GM21723 (cell line): ENCODE measurements at regions not wholly inside any gene's neighbourhood (a gene's known extent, or its start where the extent isn't known, plus 50 kb on each side); places are given as distances from the start of the nearest gene placed in this dataset.

Experiments used
- ATAC-seq: cut with Tn5 transposase; IDR thresholded peaks from one replicate; pipeline ENCODE4 v1.9.1; 2021; ENCODE audit warnings: mild to moderate bottlenecking, moderate library complexity; ENCODE audit not compliant: unreplicated experiment

DNA sequence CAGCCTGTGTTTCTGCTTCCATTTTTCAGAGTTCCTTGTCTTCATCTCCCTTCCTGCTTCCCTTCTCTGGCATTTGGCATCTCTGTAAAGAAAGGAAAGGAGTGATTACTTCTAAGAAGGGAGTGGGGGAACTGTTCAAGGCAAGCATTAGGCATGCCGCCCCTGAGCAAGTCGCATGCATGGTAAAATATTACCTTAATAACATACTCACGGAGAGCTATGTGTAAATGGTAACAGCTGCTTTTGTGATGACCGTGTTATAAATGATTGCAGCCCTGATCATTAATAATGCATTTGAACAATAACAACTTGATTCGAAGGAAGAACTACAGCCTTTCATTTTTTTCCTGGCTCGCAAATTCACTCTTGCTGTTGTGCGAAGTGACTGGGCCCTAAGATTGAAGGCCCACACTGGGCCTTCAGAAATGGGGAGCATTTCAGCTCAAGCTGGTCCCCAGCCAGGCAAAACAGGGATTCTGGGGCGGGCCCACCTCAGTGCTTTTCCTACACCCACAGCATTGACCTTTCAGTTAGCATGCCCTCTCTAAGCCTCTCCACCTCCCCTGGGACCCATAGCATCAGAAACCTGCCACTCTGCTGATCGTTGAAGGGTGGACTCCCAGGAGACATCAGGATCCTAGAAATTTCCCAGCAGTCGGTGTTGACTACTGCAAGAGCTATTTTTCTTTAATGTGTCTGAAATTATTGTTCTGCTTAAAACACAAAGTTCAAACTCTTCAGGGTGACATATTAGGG is 263.0 kb upstream of the CADM1 start:
- ATAC-seq, result no peak

- ATAC-seq, result no peak
Measured at GRCh38 chr11:115766561-115766960, 262.3 kb upstream of the CADM1 start.

DNA sequence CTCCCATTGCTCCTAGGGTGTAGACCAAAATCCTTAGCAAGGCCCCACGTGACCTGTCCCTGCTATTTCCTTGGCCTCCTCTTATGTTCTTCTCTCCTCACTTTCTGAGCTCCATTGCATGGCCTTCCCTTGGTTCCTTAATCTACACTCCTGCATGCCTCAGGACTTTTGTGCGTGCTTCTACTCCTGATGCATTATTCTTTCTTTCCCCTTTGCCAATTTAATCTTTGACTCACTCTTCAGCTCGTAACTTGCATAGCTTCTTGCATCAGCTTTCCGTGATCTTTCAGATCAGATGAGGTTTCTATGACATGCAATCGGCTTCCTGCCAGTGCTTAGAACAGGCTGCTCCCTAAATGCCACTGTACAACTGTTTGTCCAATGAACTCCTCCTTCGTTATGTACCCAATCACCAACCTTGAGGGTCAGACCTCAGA is 261.6 kb upstream of the CADM1 start:
- no peak for ATAC-seq

- ATAC-seq, result no peak
Measured at GRCh38 chr11:115764176-115764575, 260.0 kb upstream of the CADM1 start.

GRCh38 chr11:115761817-115762216 is 257.6 kb upstream of the CADM1 start:
- ATAC-seq, result no peak

- ATAC-seq, result no peak
Measured at GRCh38 chr11:115761348-115761747, 257.1 kb upstream of the CADM1 start.

GRCh38 chr11:115760461-115761320 is 256.5 kb upstream of the CADM1 start:
- ATAC-seq, result no peak

DNA sequence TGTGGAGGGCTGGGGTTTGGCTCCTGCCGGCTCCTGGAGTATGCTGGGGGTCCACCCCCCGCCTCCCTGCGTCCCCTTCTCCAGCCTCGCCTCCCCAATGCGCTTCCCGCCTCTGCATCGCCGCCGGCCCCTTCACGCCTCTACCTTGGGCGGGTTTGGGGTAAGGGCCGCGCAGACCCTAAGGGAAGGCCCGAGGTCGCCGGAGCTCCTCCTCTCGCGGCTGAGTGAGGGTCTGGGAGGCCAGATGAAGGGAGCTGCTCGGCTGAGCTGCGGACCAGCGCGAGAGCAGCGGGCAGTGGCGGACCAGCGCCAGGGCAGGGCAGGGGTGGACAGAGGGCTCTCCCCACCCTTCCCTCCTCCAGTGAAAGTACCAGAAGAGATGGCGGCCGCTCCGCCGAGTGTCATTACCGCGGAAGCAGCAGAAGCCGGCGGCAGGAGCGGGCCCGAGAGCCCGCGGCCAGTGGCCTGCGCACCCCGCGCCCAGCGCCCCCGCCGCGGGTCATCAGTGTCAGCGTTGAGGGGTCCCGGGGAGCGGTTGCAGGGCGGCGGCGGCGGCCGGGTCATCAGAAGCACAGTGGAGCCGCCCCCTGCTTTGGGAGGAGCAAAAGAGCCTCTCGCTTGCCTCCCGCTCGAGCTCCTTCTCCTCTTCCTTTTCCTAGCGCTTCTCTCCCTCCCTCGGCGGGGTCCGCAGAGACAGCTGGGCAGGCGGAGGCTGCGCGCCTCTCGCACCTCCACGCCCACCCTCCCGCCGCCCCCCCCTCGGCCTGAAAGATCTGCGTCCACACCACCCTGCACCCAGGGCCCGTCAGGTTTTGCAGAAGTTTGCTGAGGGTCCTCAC is 255.6 kb upstream of the CADM1 start:
- no peak for ATAC-seq

DNA sequence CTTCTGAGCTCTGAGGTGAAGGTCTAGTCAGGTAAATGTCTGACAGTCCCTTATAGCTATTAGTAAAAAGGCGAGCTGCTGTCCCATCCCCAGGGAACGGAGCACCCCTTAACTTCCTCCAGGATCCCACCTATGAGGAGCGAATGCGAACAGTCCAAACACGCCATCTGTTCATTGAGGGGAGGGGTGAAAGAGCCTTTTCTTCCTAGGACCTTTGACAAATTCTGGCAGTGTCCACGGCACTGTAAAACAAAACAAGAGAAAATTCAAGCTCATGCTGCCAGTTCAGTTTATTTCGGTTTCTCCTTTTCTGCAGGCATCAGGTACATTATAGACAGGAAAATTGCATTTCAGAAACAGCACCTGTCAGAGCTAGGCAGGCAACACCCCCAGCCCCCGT is 253.8 kb upstream of the CADM1 start:
- ATAC-seq, result no peak

GRCh38 chr11:115751243-115752015 is 247.2 kb upstream of the CADM1 start:
- no peak for ATAC-seq

- no peak for ATAC-seq
Measured at GRCh38 chr11:115745610-115746512, 241.6 kb upstream of the CADM1 start.

DNA sequence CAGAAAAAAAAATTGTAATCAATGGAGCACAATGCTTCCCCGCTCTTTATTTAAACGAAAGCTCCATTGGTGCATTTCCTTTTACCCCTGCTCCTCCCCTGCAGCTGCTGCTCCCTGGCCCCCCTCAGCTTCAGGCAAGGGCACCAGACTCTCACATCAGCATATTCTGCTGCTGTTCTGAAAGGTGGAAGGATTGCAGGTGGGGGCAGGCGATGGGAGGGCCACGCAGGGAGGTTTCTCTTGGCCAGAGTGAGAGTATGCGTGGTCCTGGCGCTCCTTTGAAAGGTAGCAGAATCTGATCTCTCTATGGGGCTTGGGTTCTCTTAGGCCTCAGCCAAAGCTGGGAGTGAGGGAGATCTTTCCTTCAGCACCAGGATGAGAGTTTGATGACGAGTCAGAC is 240.9 kb upstream of the CADM1 start:
- ATAC-seq, result no peak

- ATAC-seq, result no peak
Measured at GRCh38 chr11:115743719-115744118, 239.5 kb upstream of the CADM1 start.

GRCh38 chr11:115741376-115742107 is 237.3 kb upstream of the CADM1 start:
- ATAC-seq, result no peak

DNA sequence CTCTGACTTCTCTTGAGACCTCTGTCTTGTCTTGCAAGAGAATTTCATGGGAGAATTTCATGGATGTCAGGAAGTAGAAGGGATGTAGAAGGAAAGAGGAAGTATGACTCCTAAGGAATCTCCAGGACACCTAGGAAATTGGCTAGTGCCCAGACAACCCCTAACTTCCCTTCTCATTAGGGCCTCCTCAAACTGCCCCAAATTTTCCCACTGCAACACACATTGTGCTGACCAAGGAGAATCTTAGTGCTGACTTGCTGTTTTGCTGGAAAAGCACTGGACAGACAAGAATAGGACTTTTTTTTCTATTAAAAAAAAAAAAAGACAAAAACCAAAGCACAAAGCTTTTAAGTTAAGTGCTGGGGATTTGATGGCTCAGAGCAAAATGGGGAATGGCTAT is 236.1 kb upstream of the CADM1 start:
- ATAC-seq, result no peak

DNA sequence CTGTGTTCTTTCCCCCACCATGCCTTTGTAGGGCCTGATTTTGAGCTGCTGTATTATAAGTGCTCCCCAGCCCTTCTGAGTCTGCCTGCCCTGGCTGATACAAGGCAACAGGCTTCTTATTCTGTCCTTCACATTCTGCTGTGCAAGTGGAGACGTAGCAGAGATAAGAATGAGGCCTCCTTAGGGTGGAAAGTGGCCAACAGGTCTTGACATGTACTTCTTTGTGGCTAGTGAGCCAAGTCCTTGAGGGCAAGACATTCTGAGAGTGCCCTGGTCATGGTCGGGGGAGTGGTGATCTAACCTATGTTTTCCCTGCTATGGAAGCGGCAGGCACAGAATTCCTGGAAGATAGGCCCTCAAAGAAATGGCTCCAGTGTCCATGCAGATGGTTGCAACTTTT is 235.7 kb upstream of the CADM1 start:
- no peak for ATAC-seq

- ATAC-seq, result no peak
Measured at GRCh38 chr11:115739146-115739545, 234.9 kb upstream of the CADM1 start.

GRCh38 chr11:115737875-115738274 is 233.7 kb upstream of the CADM1 start:
- ATAC-seq, result no peak

DNA sequence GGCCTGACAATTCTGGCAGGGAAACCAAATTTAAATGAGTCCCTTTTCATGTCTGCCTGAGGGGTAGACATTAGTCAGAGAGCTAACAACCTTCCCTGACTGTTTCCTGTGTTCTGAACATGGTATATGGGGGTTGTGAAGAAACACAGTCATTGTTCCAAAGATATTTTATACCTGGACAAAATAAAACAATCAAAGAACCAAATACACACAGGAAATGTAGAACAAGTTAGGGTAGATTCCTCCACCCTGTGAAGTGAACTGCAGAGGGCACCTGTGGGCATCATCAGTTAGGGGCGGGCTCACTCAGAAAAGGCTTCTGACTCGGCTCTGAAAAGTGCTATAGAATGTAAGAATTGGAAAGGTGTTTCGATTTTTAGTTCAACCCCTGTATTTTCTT is 231.9 kb upstream of the CADM1 start:
- no peak for ATAC-seq
